GM12864 (cell line): ENCODE measurements at regions not wholly inside any gene's neighbourhood (a gene's known extent, or its start where the extent isn't known, plus 50 kb on each side); places are given as distances from the start of the nearest gene placed in this dataset.

Source experiments
- DNase-seq: peaks from one replicate; pipeline ENCODE4 v3.0.0-alpha.2; 2011; ENCODE audit warnings: low read depth
- H3K4me3 ChIP-seq: 2 replicates; pipeline ENCODE4 v1.5.1; 2011; ENCODE audit warnings: mild to moderate bottlenecking, low read depth, low read length, control low read depth
- TF ChIP-seq, protein P1 (sequence below): IDR thresholded peaks from 2 replicates; pipeline ENCODE4 v1.5.1; 2011; ENCODE audit warnings: low read depth, mild to moderate bottlenecking, moderate library complexity, low read length, control low read depth, inconsistent platforms; ENCODE audit errors: missing control alignments

DNA sequence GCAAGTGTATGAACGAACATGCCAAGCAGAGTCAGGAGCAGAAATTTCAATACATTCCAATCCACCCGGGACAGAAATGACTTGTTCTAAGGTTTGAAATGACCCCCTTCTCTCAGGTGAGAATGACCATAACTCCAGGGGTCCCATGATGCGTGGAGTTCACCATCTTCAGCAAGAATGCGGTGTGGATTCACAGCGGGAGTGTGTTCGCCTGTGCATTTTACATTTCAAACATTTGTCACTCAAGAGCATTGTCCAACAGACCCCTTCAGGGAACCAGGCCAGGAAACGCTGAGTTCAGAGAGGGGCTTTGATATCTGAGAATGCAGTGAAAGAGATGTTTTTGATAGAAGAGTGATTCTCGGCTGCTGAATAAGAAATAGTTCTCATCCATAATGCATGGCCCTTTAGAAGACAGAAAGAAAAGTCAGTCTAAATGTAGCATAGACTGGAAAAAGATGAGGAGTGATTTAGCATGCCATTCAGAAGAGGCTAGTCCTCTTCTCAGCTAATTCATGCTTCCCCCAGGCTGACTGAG lies 200.3 kb upstream of the KCNG1 start:
- DNase-seq = no peak
- TF ChIP-seq, protein P1, sequence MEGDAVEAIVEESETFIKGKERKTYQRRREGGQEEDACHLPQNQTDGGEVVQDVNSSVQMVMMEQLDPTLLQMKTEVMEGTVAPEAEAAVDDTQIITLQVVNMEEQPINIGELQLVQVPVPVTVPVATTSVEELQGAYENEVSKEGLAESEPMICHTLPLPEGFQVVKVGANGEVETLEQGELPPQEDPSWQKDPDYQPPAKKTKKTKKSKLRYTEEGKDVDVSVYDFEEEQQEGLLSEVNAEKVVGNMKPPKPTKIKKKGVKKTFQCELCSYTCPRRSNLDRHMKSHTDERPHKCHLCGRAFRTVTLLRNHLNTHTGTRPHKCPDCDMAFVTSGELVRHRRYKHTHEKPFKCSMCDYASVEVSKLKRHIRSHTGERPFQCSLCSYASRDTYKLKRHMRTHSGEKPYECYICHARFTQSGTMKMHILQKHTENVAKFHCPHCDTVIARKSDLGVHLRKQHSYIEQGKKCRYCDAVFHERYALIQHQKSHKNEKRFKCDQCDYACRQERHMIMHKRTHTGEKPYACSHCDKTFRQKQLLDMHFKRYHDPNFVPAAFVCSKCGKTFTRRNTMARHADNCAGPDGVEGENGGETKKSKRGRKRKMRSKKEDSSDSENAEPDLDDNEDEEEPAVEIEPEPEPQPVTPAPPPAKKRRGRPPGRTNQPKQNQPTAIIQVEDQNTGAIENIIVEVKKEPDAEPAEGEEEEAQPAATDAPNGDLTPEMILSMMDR = no peak
- no peak overlapping the region for H3K4me3 ChIP-seq

DNA sequence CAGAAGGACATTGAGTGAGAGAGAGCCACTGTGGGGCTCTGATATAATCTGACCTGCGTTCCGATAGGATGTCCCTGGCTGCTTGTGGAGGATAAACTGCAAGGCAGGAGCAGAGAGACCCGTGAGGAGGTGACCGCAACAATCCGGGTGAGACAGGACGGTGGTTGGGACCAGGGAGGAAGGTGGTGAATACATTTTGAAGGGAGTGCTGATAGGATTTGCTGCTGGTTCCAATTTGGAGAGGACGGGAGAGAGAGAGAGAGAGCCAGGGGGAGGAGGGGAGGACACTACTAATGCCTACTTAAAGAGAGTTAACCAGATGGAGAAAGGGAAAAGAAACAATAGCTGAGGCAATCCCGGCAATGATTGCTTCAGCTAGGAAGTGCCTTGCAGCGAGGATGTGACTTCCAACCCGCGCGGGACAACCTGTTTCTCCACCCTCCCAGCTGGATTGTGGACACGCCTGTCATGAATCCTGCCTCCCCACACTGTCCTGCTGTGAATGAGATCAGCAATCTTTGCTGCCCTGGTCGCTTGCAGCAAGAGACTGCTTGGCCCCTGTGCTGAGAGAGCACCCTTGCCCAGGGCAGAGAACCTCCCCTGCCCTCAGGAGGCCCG lies 199.0 kb upstream of the KCNG1 start:
- H3K4me3 ChIP-seq = no peak overlapping the region
- DNase-seq = no peak
- TF ChIP-seq, protein P1 = no peak

DNA sequence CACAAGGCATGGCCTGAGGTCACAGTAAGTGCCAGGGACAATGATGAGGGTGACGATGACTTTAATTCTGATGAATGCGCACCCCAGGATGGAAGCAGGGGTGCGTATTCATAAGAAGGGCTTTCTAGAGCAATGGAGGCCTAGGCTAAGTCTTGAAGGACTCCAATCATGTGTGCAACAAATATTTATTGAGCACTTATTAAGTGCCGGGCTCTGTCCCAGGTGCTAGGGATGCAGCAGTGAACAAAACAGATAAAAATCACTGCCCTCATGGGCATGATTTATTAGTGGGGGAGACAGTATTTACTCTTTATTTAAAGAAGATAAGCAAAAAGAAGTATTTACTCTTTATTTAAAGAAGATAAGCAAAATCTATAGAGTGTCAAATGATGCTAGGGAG lies 198.2 kb upstream of the KCNG1 start:
- no peak overlapping the region for H3K4me3 ChIP-seq
- TF ChIP-seq, protein P1 = no peak
- DNase-seq = no peak

DNA sequence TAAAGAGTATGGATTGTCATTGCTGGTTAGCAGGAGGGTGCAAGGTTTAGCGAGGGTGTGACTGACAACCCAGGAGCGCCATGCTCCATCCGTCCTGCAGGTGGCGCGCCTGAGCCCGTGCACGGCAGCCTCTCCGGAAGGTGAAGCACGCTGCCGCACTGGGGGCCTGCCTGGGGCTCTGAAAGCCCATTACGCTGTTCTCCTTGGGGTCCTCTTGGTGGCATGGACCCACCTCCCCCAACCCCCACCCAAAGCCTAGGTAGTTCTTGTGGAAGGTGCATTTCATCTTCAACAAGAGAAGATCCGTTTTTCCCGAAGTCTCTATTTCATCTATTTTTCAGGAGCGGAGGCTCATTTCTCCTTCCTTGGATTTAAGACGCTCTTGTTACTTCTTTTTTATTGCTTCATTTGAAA lies 197.4 kb upstream of the KCNG1 start:
- DNase-seq = no peak
- TF ChIP-seq, protein P1 = peak; percentile 97
- H3K4me3 ChIP-seq = no peak overlapping the region

DNA sequence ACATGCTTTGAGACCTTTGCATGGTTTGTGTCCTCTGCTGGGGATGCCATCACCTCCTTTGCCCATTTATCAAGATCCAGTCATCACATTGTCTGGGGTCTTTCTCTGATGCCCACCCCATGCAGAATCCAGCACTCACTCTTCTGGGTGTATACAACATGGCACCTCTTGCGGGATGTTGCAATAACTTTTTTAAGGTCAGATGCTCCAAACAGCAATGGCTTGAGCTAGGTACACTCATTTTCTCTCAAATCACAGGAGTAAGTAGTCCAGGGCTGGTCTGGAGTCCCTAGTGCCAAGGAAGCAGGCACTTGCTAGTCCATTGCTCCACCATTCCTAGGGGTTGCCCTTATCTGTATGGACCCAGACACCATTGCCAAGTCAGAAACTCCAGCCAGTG lies 196.6 kb upstream of the KCNG1 start:
- DNase-seq = no peak
- H3K4me3 ChIP-seq = no peak overlapping the region
- TF ChIP-seq, protein P1 = no peak

DNA sequence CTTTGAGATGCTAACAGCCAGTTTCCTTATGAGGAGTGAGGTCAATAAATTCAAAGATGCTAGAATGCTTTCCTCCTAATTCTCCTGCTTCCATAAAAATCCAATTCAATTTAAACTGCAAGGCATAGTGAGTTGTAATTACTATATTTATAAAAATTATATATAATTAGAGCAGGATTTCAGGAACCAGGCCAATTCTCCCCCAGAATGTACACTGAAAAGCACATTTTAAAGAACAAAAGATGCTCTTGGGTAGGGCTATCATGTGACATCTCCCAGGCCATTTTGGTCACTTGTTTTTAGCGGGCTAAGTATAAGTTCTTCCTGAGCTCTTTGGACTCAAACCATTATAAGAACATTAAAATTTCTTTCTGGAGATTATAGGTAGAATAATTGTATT lies 195.7 kb upstream of the KCNG1 start:
- TF ChIP-seq, protein P1 = no peak
- no peak for DNase-seq
- H3K4me3 ChIP-seq = no peak overlapping the region
